Mucosa of descending colon (tissue), 3 donors: ENCODE measurements at regions not wholly inside any gene's neighbourhood (a gene's known extent, or its start where the extent isn't known, plus 50 kb on each side); places are given as distances from the start of the nearest gene placed in this dataset.
A peak's percentile ranks its signal among the peaks of the same experiment; 100 is the strongest.

Experiments used
- ATAC-seq: fragments of 200-7000 bp; cut with Tn5 transposase; one replicate; pipeline ENCODE4 v1.9.1; 2020; ENCODE audit warnings: mild to moderate bottlenecking, moderate library complexity
- DNase-seq, 3 donors: peaks; one replicate each; pipeline ENCODE4 v3.0.0-alpha.2; 2020
- H3K36me3 ChIP-seq: fragments of 200-600 bp; one replicate; pipeline ENCODE4 v1.8.0; 2021; ENCODE audit warnings: low read depth, mild to moderate bottlenecking
- H3K4me1 ChIP-seq: fragments of 200-600 bp; one replicate; pipeline ENCODE4 v1.8.0; 2021; ENCODE audit warnings: low read depth, mild to moderate bottlenecking
- H3K4me3 ChIP-seq: fragments of 200-600 bp; one replicate; pipeline ENCODE4 v1.8.0; 2021; ENCODE audit warnings: mild to moderate bottlenecking
- H3K9me3 ChIP-seq: fragments of 200-600 bp; one replicate; pipeline ENCODE4 v1.8.0; 2021; ENCODE audit warnings: mild to moderate bottlenecking
- intact Hi-C, 2 donors: fragments of 100-400 bp; cut with DNase I in 1 of 2; cut with micrococcal nuclease in 1 of 2; formaldehyde crosslinking; loops; one replicate each; pipeline versions ENCODE4 v1.11.0 to v1.11.1; 2022; cut with DNase I, micrococcal nuclease
- TF ChIP-seq, protein P1 (sequence below): fragments of 200-600 bp; IDR thresholded peaks from one replicate; pipeline ENCODE4 v1.8.0; 2022; ENCODE audit warnings: antibody characterized with exemption, mild to moderate bottlenecking
- donor health status: DM: no; HTN: no; CAD: no; lungs with moderate emphysema.
- donor health status: DM: no; HTN: no; CAD: no.
- donor health status: DM: no; HTN: yes; CAD: no.

GRCh38 chr6:139855671-139856311, 481.3 kb upstream of the CITED2 start:
- Histone ChIP-seq H3K36me3 (no peaks in the 10 kb centered on the region), H3K4me3 (no peak overlapping the region), H3K4me1 (peaks cover 21% of the 10 kb centered on the region), H3K9me3 (no peaks in the 10 kb centered on the region)
- TF ChIP-seq, protein P1, sequence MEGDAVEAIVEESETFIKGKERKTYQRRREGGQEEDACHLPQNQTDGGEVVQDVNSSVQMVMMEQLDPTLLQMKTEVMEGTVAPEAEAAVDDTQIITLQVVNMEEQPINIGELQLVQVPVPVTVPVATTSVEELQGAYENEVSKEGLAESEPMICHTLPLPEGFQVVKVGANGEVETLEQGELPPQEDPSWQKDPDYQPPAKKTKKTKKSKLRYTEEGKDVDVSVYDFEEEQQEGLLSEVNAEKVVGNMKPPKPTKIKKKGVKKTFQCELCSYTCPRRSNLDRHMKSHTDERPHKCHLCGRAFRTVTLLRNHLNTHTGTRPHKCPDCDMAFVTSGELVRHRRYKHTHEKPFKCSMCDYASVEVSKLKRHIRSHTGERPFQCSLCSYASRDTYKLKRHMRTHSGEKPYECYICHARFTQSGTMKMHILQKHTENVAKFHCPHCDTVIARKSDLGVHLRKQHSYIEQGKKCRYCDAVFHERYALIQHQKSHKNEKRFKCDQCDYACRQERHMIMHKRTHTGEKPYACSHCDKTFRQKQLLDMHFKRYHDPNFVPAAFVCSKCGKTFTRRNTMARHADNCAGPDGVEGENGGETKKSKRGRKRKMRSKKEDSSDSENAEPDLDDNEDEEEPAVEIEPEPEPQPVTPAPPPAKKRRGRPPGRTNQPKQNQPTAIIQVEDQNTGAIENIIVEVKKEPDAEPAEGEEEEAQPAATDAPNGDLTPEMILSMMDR: no peak
- intact Hi-C loops: loop anchor here in 1 of 2 donors (10.0 kb wide), 1 partner anchor 481 kb away; the partner anchor contains the start of gene CITED2
- no peak for ATAC-seq
- no peak for DNase-seq

DNA sequence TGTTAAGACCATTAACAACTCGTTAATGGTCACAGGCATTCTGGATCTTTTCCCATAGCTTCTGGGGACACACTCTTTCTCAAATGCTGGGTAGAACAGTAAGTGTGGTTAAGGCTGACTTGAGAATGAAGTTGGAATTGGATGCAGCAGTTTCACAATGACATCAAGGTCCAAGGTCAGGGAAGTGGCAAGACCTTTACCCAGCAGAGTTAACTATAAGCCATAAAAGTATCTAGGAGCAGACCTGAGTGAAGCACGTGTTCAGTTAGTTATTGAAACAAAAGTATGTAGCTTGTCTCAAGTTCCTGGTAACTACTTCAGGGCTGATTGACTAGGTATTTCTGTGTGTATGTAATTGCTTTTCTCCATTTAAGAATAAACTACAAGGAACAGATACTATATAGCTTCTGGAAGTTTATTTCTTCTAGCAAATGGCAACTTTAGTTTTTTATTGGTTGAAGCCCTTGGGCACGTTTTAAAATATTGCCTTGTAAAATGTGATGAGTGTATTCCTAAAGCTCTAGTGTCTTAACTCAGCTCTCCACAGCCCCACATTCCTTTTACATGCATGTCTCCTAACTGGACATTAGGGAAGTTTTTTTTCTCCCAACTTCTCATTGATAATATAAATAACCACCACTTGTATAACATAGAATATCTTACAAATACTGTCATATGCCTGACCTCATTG, 479.0 kb upstream of the CITED2 start:
- H3K9me3 ChIP-seq: no peaks in the 10 kb centered on the region
- intact Hi-C loops: loop anchor here (5.0 to 10.0 kb wide), 2 partner anchors 476 to 479 kb away; partner anchors contain the start of gene CITED2 (in 1 of the 2)
- ATAC-seq (peak; percentile 90), DNase-seq (peak in 1 of 3 donors; percentile 77)
- TF ChIP-seq, protein P1: no peak
- no peaks in the 10 kb centered on the region for H3K36me3 ChIP-seq
- no peak overlapping the region for H3K4me3 ChIP-seq
- peaks cover 21% of the 10 kb centered on the region for H3K4me1 ChIP-seq

DNA sequence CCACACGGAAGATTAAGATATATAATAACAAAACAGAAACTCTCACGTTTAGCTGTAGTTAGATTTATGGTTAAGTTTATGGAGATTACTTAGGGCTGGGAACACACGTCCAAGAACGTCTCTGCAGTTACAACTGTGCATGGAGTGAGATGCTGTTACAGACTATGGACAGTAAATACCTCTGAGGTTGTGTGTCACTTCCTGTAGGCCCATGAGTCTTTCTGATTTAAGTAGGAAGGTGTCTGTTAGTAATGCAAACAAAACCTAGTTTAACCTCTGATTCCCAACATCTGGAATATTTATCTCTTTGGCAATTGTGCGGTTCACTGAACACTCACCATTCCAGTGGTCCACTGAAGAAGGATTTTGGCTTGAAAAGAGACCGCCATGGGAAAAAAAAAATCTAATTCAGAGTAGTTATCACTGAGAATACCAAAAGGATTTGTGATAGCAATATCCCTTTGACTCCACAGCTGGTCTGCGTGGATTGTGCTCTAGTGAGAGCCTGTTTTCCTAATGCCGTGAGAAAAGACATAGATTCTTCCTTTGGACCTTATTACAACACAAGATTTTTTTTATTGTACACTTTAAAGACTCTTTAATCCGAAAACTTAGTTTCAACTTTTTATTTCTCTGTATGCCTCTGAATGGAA, 478.2 kb upstream of the CITED2 start:
- H3K9me3 ChIP-seq: no peaks in the 10 kb centered on the region
- H3K36me3 ChIP-seq: no peaks in the 10 kb centered on the region
- TF ChIP-seq, protein P1: no peak
- no peak overlapping the region for H3K4me3 ChIP-seq
- intact Hi-C loops: loop anchor here (5.0 to 10.0 kb wide), 2 partner anchors 475 to 478 kb away; partner anchors contain the start of gene CITED2 (in 1 of the 2)
- peak in 1 of 3 donors; percentile 41 for DNase-seq
- peak; percentile 92 for ATAC-seq
- peaks cover 23% of the 10 kb centered on the region for H3K4me1 ChIP-seq

DNA sequence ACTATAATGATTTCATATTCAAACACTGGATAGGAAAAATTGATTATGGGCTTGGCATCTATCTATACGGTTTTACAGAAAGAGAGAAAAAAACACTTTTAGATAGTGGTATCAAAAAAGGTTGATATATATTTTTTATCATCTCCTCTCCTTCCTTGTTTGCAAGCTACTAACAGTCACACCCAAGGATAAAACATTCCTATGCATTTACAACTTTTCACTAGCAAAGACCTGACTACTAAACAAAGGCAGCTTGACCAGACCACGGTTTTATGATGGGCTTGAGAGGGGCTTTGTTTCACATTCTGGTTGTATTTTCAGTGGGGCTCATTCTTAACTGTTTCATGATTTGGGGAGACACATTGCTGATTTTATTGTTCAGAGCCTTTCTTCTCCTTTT, 477.6 kb upstream of the CITED2 start:
- no peaks in the 10 kb centered on the region for H3K36me3 ChIP-seq
- intact Hi-C loops: loop anchor here (5.0 to 10.0 kb wide), 2 partner anchors 475 to 477 kb away; partner anchors contain the start of gene CITED2 (in 1 of the 2)
- peaks cover 27% of the 10 kb centered on the region for H3K4me1 ChIP-seq
- TF ChIP-seq, protein P1: no peak
- DNase-seq (no peak), ATAC-seq (peak; percentile 63)
- no peak overlapping the region for H3K4me3 ChIP-seq
- no peaks in the 10 kb centered on the region for H3K9me3 ChIP-seq

DNA sequence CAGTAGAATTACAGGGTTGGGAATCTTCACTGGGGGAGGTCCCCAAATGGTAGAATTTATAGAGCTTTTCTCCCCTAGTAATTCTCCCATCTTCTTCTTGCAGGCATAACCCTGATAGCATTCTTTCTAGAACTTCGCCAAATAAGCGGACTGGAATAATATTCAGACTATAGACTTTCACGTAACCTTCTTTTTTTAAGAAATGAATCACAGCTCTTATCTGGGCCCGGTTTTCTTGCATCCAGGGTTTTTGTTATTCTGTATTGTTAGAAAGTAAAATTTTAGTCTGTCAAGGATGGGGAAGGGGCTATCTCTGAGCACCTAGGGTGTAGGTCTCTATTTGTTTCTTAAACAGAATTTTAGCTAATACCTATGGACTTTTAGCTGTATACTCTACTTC, 476.8 kb upstream of the CITED2 start:
- intact Hi-C loops: loop anchor here (5.0 to 10.0 kb wide), 2 partner anchors 474 to 476 kb away; partner anchors contain the start of gene CITED2 (in 1 of the 2)
- TF ChIP-seq, protein P1: no peak
- no peak overlapping the region for H3K4me3 ChIP-seq
- DNase-seq (no peak), ATAC-seq (no peak)
- no peaks in the 10 kb centered on the region for H3K36me3 ChIP-seq
- H3K4me1 ChIP-seq: peaks cover 27% of the 10 kb centered on the region
- H3K9me3 ChIP-seq: no peaks in the 10 kb centered on the region
